ENCODE measurements at regions not wholly inside any gene's neighbourhood (a gene's known extent, or its start where the extent isn't known, plus 50 kb on each side); places are given as distances from the start of the nearest gene placed in this dataset.
"Not testable (repeated sequence)": the region's sequence is repeated elsewhere in the genome, so short reads cannot be mapped to it uniquely, and the experiment has no call there.

DNA sequence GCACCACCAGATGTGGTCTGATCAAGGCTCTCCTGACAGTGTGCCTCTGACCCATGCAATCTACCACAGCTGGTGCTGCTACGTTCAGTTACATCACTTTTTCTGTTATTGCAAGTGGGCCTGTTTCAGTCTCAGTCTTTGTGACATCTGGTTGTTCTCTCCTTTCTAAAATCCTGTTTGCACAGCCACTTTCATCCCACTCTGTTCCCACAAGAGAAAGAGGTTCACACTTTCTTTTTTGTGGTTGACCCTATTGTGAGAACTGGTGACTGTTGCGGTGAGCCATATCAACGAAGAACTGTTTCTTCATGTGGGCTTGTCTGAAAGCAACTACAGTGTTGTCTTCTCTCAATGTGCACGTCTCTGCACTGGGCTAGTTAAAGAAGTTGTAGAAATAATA lies 342.8 kb upstream of the ARPP21 start:
- intact Hi-C loops (cut with micrococcal nuclease) = no loop called here
- no peak overlapping the region for H3K27ac Mint-ChIP-seq
- H3K4me3 Mint-ChIP-seq (ENCODE audit: low read depth) = no peak overlapping the region
- DNase-seq (ENCODE audit: low spot score) = peak; percentile 8
- peaks cover 3% of the 10 kb centered on the region for H3K27me3 Mint-ChIP-seq (ENCODE audit: low read depth)
- peaks cover 6% of the 10 kb centered on the region for H3K4me1 Mint-ChIP-seq (ENCODE audit: low read depth)
- H3K36me3 Mint-ChIP-seq (ENCODE audit: low read depth) = no peaks in the 10 kb centered on the region
- no peaks in the 10 kb centered on the region for H3K9me3 Mint-ChIP-seq

DNA sequence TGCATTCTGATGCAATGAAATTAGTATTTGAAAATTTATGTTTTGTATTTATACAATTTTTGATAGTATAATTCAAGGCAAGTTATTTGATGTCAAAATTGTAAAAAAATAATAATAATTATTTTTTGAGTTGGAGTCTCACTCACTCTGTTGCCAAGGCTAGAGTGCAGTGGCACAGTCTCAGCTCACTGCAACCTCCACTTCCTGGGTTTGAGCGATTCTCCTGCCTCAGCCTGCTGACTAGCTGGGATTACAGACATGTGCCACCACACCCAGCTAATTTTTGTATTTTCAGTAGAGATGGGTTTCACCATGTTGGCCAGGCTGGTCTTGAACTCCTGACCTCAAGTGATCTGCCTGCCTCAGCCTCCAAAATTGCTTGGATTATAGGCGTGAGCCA lies 342.4 kb upstream of the ARPP21 start:
- not testable (repeated sequence) for H3K27ac Mint-ChIP-seq; H3K4me3 Mint-ChIP-seq (ENCODE audit: low read depth); DNase-seq (ENCODE audit: low spot score)

DNA sequence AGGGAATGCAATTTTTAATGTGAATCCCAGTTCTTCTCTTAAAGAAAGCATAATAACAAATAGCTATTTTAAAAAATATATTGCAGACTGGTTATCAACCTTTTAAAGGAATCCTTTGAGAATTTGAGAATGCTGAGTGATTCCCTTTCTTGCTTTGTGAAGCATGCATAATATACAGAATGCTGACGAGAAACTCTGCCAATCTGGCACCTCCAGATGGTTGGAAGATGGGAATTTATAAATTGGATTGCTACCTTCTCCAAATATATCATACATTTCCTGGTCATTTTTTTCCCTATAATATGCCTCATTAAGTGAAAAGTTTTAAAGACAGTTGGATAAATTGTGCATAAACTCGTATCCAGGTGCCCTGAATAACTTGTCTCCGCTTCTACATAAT lies 333.9 kb upstream of the ARPP21 start:
- H3K36me3 Mint-ChIP-seq (ENCODE audit: low read depth) = no peaks in the 10 kb centered on the region
- H3K4me1 Mint-ChIP-seq (ENCODE audit: low read depth) = no peaks in the 10 kb centered on the region

More for the DNA sequence above, 342.4 kb upstream of the ARPP21 start:
- H3K9me3 Mint-ChIP-seq; H3K36me3 Mint-ChIP-seq (ENCODE audit: low read depth); intact Hi-C loops (cut with micrococcal nuclease); H3K4me1 Mint-ChIP-seq (ENCODE audit: low read depth); H3K27me3 Mint-ChIP-seq (ENCODE audit: low read depth): not testable (repeated sequence)

DNA sequence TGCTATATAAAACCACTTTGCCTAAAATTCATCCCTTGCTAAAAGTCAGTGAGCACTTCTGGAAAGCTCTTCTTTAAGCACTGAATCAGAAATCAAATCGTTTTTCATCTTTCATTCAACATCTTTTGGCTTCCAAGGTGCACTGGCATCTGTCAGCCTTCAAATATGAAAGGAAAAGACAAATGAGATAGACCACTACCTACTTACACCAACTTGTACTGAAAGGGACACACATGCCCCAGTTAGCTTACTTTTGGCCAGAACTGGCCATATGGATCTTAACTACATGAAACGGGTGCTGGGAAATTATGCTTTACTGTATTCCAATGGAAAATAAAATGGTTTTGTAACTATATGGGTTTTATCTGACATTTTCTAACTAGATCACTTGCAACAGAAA lies 332.0 kb upstream of the ARPP21 start:
- H3K4me3 Mint-ChIP-seq (ENCODE audit: low read depth) = no peak overlapping the region
- no peak for DNase-seq (ENCODE audit: low spot score)
- no peak overlapping the region for H3K27ac Mint-ChIP-seq
- H3K4me1 Mint-ChIP-seq (ENCODE audit: low read depth) = no peaks in the 10 kb centered on the region
- H3K9me3 Mint-ChIP-seq = no peaks in the 10 kb centered on the region
- intact Hi-C loops (cut with micrococcal nuclease) = no loop called here
- no peaks in the 10 kb centered on the region for H3K27me3 Mint-ChIP-seq (ENCODE audit: low read depth)
- no peaks in the 10 kb centered on the region for H3K36me3 Mint-ChIP-seq (ENCODE audit: low read depth)

More for the DNA sequence above, 333.9 kb upstream of the ARPP21 start:
- H3K27ac Mint-ChIP-seq = no peak overlapping the region
- no peak for DNase-seq (ENCODE audit: low spot score)
- intact Hi-C loops (cut with micrococcal nuclease) = no loop called here
- H3K27me3 Mint-ChIP-seq (ENCODE audit: low read depth) = no peaks in the 10 kb centered on the region
- no peak overlapping the region for H3K4me3 Mint-ChIP-seq (ENCODE audit: low read depth)
- no peaks in the 10 kb centered on the region for H3K9me3 Mint-ChIP-seq

DNA sequence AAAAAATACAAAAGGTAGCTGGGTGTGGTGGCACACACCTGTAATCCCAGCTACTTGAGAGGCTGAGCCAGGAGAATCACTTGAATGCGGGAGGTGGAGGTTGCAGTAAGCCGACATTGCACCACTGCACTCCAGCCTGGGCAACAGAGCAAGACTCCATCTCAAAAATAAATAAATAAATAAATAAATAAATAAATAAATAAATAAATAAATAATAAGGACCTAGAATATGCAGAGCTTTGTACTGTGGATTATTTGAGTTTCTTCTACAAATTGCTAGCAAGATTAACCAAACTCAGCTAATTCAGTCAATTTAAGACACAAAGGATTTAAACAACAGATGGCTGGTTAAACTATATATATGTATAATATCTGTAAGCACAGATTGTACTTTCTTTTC lies 322.5 kb upstream of the ARPP21 start:
- H3K27ac Mint-ChIP-seq; H3K27me3 Mint-ChIP-seq (ENCODE audit: low read depth); H3K4me1 Mint-ChIP-seq (ENCODE audit: low read depth); DNase-seq (ENCODE audit: low spot score); H3K9me3 Mint-ChIP-seq; H3K36me3 Mint-ChIP-seq (ENCODE audit: low read depth); intact Hi-C loops (cut with micrococcal nuclease); H3K4me3 Mint-ChIP-seq (ENCODE audit: low read depth): not testable (repeated sequence)

DNA sequence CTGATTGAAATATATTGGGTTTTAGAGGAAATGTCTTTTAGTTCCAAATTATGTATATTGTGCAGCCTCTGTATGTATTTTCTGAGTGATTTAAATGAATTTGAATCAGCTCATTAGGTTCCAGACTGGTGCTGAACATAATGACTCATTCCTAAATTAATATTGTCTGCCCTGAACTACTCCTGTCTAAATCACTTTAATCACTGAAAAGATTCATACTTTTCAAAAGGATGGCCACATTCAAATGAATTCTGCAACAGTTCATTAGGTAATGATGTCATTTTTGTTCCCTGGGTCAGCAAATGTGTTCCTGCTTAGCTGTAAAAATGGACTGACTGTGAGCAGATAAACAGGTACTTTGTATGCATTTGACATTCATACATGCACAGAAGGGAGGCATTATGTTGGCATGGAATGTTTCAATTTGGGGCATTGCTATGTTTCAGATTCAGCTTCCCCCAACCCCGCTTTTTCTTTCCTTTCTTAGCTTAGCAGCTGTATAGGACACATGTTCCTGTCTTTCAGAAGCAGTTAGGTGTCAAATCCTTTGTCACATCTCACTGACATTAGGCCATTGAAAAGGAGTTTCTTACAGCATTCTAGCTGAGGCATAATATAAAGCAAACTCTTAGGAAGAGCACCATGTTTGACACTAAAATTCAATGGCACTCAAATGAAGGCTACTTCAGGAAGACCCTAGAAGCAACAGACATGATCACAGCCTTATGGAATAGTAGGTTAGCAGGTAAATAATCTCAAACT lies 318.5 kb upstream of the ARPP21 start:
- Mint-ChIP-seq H3K27me3 (ENCODE audit: low read depth) (no peaks in the 10 kb centered on the region), H3K27ac (no peak overlapping the region), H3K4me1 (ENCODE audit: low read depth) (no peaks in the 10 kb centered on the region), H3K9me3 (peaks cover 8% of the 10 kb centered on the region), H3K4me3 (ENCODE audit: low read depth) (no peak overlapping the region), H3K36me3 (ENCODE audit: low read depth) (no peaks in the 10 kb centered on the region)
- no peak for DNase-seq (ENCODE audit: low spot score)
- intact Hi-C loops (cut with micrococcal nuclease) = no loop called here

DNA sequence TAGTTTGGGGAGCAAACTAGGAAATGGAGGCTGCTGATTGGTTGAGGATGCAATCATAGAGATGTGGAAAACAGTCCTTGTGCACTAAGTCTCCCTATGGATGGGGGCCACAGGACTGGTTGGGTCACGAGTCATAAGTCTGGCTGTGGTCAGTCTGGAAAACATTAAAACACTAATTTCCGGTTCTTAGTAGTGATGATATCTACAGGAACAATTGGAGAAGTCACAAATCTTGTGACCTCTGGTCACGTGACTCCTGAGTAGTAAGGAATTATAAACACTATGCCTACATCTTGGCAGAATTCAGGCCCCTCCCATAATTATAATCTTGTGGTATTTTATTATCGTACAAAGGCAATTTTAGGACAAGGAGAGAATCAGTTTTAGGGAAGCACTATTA lies 317.3 kb upstream of the ARPP21 start:
- Mint-ChIP-seq H3K4me1 (ENCODE audit: low read depth) (no peaks in the 10 kb centered on the region), H3K9me3 (peaks cover 9% of the 10 kb centered on the region), H3K27me3 (ENCODE audit: low read depth) (no peaks in the 10 kb centered on the region), H3K27ac (no peak overlapping the region), H3K36me3 (ENCODE audit: low read depth) (no peaks in the 10 kb centered on the region), H3K4me3 (ENCODE audit: low read depth) (no peak overlapping the region)
- intact Hi-C loops (cut with micrococcal nuclease) = no loop called here
- DNase-seq (ENCODE audit: low spot score) = no peak

DNA sequence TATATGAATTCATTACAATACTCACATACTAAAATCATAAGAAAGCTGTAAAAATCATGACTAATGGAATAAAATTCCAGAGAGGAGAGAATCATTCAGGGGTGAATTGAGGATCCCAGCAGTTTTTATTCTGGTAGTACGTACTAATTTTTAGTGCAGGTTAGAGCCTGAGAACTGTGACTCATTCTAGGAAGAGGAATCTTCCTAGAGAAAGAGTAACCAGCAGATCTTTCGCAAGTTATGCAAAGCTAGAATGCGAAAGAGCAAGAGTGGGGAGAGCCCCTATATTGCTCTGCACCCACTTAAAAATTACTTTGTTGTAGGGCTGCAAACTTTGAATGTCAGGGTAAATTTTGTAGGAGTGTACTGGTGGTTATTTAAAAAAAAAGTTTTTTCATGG lies 303.6 kb upstream of the ARPP21 start:
- Mint-ChIP-seq H3K4me1 (ENCODE audit: low read depth) (no peaks in the 10 kb centered on the region), H3K36me3 (ENCODE audit: low read depth) (no peaks in the 10 kb centered on the region), H3K27me3 (ENCODE audit: low read depth) (no peaks in the 10 kb centered on the region), H3K27ac (no peak overlapping the region), H3K4me3 (ENCODE audit: low read depth) (no peak overlapping the region), H3K9me3 (no peaks in the 10 kb centered on the region)
- DNase-seq (ENCODE audit: low spot score) = no peak
- intact Hi-C loops (cut with micrococcal nuclease) = no loop called here

DNA sequence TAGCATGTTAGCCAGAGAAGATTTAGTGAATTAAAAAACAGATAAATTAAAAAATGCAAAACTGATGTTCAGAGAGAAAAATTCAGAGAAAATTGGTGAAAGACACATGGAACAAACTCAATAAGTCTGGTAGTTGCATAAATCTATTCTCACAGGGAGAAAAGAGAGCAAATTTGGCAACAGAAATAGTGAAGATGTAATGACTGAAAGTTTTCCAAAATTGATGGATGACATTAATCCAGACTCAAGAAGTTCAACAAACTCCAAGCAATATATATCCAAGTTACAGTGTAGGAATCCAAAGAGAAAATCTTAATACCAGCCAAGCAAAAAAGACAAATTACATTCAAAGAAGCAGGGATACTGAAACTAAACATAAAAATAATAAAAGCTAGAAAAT lies 302.7 kb upstream of the ARPP21 start:
- Mint-ChIP-seq H3K9me3 (no peaks in the 10 kb centered on the region), H3K4me3 (ENCODE audit: low read depth) (no peak overlapping the region), H3K27me3 (ENCODE audit: low read depth) (no peaks in the 10 kb centered on the region), H3K27ac (no peak overlapping the region), H3K4me1 (ENCODE audit: low read depth) (no peaks in the 10 kb centered on the region), H3K36me3 (ENCODE audit: low read depth) (no peaks in the 10 kb centered on the region)
- no peak for DNase-seq (ENCODE audit: low spot score)
- intact Hi-C loops (cut with micrococcal nuclease) = no loop called here

DNA sequence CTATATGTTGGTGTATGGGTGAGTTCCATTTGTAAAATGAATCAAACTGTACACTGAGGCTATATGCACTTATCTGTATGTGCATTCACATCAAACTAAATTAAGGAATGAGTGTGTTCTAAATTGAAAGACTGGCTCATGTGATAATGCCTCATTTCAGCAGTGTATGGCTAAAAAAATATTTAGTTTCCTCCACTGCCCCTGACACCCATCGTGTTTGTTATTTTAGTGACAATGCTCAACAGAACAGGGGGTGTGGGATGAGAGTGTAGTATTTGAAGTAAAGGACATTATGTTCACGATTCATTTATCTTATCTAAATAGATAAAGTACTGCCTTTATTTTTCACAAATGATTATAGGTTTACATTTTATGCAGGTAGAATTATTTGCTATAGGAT lies 301.1 kb upstream of the ARPP21 start:
- no peaks in the 10 kb centered on the region for H3K27me3 Mint-ChIP-seq (ENCODE audit: low read depth)
- no peaks in the 10 kb centered on the region for H3K4me1 Mint-ChIP-seq (ENCODE audit: low read depth)
- H3K9me3 Mint-ChIP-seq = no peaks in the 10 kb centered on the region
- H3K27ac Mint-ChIP-seq = no peak overlapping the region
- no peaks in the 10 kb centered on the region for H3K36me3 Mint-ChIP-seq (ENCODE audit: low read depth)
- no peak for DNase-seq (ENCODE audit: low spot score)
- intact Hi-C loops (cut with micrococcal nuclease) = no loop called here
- H3K4me3 Mint-ChIP-seq (ENCODE audit: low read depth) = no peak overlapping the region

DNA sequence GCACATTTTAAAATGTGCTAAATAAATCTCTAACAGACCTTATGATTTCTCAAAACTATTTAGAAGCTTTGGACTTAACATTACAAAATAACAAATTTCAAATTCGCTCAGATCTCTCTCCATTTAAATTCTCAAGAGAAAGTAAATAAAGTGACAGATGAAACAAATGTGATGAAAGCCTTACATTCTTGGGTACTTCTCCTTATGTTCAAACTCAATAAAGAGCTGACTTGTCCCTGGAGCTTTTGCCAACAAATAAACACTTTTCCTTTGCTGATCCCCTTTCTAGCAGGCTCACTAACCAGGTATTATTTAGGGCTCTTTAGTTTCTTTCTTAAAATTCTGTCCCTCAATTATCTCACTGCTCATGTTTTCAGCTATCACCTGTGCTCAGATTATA lies 259.1 kb upstream of the ARPP21 start:
- Mint-ChIP-seq H3K27ac (no peak overlapping the region), H3K4me1 (ENCODE audit: low read depth) (no peaks in the 10 kb centered on the region), H3K27me3 (ENCODE audit: low read depth) (no peaks in the 10 kb centered on the region), H3K4me3 (ENCODE audit: low read depth) (no peak overlapping the region), H3K9me3 (peaks cover 8% of the 10 kb centered on the region), H3K36me3 (ENCODE audit: low read depth) (no peaks in the 10 kb centered on the region)
- intact Hi-C loops (cut with micrococcal nuclease) = no loop called here
- DNase-seq (ENCODE audit: low spot score) = no peak

DNA sequence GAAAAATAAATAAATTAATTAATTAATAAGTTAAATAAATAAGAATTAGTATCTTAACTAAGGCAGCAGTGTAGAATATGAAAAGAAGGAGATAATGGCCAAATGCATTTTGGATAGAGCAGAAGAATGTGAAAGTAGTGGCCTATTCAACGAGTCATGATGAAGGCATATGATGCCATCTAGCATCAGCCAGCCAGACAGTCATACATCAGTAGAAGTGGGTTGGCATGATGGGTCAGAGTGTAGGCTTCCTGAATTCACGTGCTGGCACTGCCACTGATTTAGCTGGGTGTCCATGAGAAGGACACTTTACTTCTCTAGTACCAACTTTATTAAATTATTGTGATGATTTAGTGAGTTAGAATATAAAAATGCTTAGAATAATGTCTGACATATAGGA lies 256.1 kb upstream of the ARPP21 start:
- Mint-ChIP-seq H3K27me3 (ENCODE audit: low read depth) (no peaks in the 10 kb centered on the region), H3K36me3 (ENCODE audit: low read depth) (no peaks in the 10 kb centered on the region), H3K4me3 (ENCODE audit: low read depth) (no peak overlapping the region), H3K9me3 (peaks cover 8% of the 10 kb centered on the region), H3K4me1 (ENCODE audit: low read depth) (no peaks in the 10 kb centered on the region), H3K27ac (no peak overlapping the region)
- intact Hi-C loops (cut with micrococcal nuclease) = no loop called here
- no peak for DNase-seq (ENCODE audit: low spot score)

DNA sequence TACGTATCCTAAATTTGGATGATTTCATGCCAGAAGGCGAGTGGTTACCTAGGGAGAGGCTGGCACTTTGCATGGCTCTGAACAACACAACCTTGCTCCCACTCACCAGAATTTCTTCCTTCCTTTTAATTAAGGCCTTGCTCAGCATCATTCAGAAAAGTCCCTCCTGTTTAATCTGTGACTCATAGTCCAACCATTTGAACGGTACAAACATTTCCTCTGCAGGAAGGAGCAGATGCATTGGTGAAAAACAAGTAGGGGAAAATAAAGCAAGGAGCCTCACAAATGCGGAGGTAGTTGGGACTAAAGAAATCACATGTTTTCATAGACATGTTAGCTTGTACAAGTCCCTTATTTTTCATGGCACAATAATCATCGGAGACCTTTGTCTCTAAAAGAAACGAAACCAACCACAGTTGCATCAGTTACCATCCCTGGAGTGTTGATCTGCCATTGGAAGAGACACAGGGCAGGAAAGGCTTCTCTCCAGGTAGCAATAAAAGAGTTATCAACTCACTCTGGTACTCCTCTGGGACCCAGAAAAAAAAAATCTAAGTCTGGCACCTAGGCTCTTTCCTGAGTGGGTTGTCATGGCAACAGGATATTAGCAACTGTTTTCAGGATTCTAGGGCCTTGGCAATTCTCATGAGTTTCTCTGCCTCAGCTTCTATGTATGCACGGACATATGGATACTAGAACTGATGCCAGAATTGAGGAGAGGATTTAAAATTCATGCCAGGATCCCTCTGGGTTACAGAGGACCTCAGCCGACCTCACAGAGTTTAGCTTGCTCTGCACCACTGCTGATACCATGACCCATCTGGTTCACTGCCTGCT lies 255.4 kb upstream of the ARPP21 start:
- Mint-ChIP-seq H3K9me3 (peaks cover 8% of the 10 kb centered on the region), H3K27me3 (ENCODE audit: low read depth) (no peaks in the 10 kb centered on the region), H3K27ac (no peak overlapping the region), H3K4me1 (ENCODE audit: low read depth) (no peaks in the 10 kb centered on the region), H3K4me3 (ENCODE audit: low read depth) (no peak overlapping the region), H3K36me3 (ENCODE audit: low read depth) (no peaks in the 10 kb centered on the region)
- no peak for DNase-seq (ENCODE audit: low spot score)
- intact Hi-C loops (cut with micrococcal nuclease) = no loop called here

Data from activated T-helper 2 cell treated with anti-CD3 and anti-CD28 coated beads, Interferon-gamma antibody, Interleukin-2, Interleukin-4, amounts not matched to agents 10 μg/mL and 5 μg/mL and 100 μg/mL, durations not matched to agents 14 hours and 24 hours and 36 hours (primary cell).